H1 (cell line): ENCODE measurements at regions not wholly inside any gene's neighbourhood (a gene's known extent, or its start where the extent isn't known, plus 50 kb on each side); places are given as distances from the start of the nearest gene placed in this dataset.

ENCODE experiments used
- CTCF ChIA-PET: fragments of 300-600 bp; sonication (Branson Sonifier 250); formaldehyde crosslinking; loops from one replicate; lab custom pipeline; 2021; ENCODE audit not compliant: partially characterized antibody; lab: Charles Lee
- POLR2A ChIA-PET: fragments of 300-600 bp; sonication (Branson Sonifier 250); formaldehyde crosslinking; loops from one replicate; lab custom pipeline; 2021; ENCODE audit warnings: inconsistent platforms; ENCODE audit not compliant: partially characterized antibody; lab: Charles Lee
- DNase-seq, 2 experiments: peaks; one replicate each; pipeline versions ENCODE4 v3.0.0 to v3.0.0-alpha.2; 2010 to 2022; ENCODE audit warnings: low spot score in 2 of 2, low read depth in 1 of 2, mixed read lengths in 1 of 2
- FAIRE-seq: peaks from 2 replicates; lab custom pipeline; 2011; peaks lifted over from hg19 to GRCh38; lab: Jason Lieb, UNC
- H2AFZ ChIP-seq: 2 replicates; pipeline ENCODE4 v1.8.1; 2012; ENCODE audit warnings: low read length, inconsistent platforms
- H2AK5ac ChIP-seq: 2 replicates; pipeline ENCODE4 v1.6.1; 2013; ENCODE audit warnings: low read depth, low read length
- H2BK120ac ChIP-seq: replicated peaks from 2 replicates; pipeline ENCODE3; 2013; ENCODE audit warnings: low read depth, low read length, inconsistent platforms
- H2BK12ac ChIP-seq: 2 replicates; pipeline ENCODE4 v1.6.1; 2013; ENCODE audit warnings: low read depth, low read length
- H2BK15ac ChIP-seq: 2 replicates; pipeline ENCODE4 v1.6.1; 2013; ENCODE audit warnings: low read length
- H2BK20ac ChIP-seq: 2 replicates; pipeline ENCODE4 v1.6.1; 2013; ENCODE audit warnings: low read length
- H2BK5ac ChIP-seq: 2 replicates; pipeline ENCODE4 v1.6.1; 2013; ENCODE audit warnings: low read depth, low read length
- H3K14ac ChIP-seq: 2 replicates; pipeline ENCODE4 v1.6.1; 2013; ENCODE audit warnings: inconsistent platforms; ENCODE audit not compliant: insufficient read length
- H3K18ac ChIP-seq: 2 replicates; pipeline ENCODE4 v1.6.1; 2013; ENCODE audit warnings: low read length; ENCODE audit errors: extremely low read depth
- H3K23ac ChIP-seq: 2 replicates; pipeline ENCODE4 v1.6.1; 2013; ENCODE audit warnings: inconsistent platforms; ENCODE audit not compliant: insufficient read length
- H3K23me2 ChIP-seq: 2 replicates; pipeline ENCODE4 v1.6.1; 2013; ENCODE audit warnings: low read depth, low read length
- H3K27ac ChIP-seq: 2 replicates; pipeline ENCODE4 v1.6.1; 2011; ENCODE audit warnings: low read depth, low read length, inconsistent platforms
- H3K27me3 ChIP-seq, 4 experiments: replicated peaks in 1 of 4; 1 replicate in 1 of 4; 2 replicates in 3 of 4; pipeline versions ENCODE4 v1.6.1 to v1.8.1; 2011 to 2013; ENCODE audit warnings: low read length in 3 of 4, mild to moderate bottlenecking in 3 of 4, inconsistent platforms in 2 of 4, mixed read lengths in 2 of 4, moderate library complexity in 1 of 4; ENCODE audit not compliant: control insufficient read depth in 3 of 4, insufficient read depth in 3 of 4; ENCODE audit errors: extremely low read depth in 1 of 4
- H3K36me3 ChIP-seq, 4 experiments: 2 replicates each; pipeline versions ENCODE4 v1.6.1 to v1.8.1; 2011 to 2013; ENCODE audit warnings: mild to moderate bottlenecking in 4 of 4, low read length in 3 of 4, moderate library complexity in 2 of 4, control low read depth in 1 of 4, inconsistent platforms in 1 of 4; ENCODE audit not compliant: insufficient read depth in 4 of 4, control insufficient read depth in 2 of 4
- H3K4ac ChIP-seq: replicated peaks from 2 replicates; pipeline ENCODE3; 2013; ENCODE audit warnings: low read length, low read depth, mixed read lengths, inconsistent platforms; ENCODE audit not compliant: insufficient read length
- H3K4me1 ChIP-seq, 4 experiments: replicated peaks in 1 of 4; 1 replicate in 1 of 4; 2 replicates in 3 of 4; pipeline versions ENCODE4 v1.6.1 to v1.8.1; 2011 to 2013; ENCODE audit warnings: low read length in 3 of 4, inconsistent platforms in 2 of 4, mixed read lengths in 1 of 4; ENCODE audit not compliant: insufficient read depth in 4 of 4, control insufficient read depth in 3 of 4
- H3K4me2 ChIP-seq, 2 experiments: 2 replicates each; pipeline versions ENCODE4 v1.6.1 to v1.8.1; 2011 to 2013; ENCODE audit warnings: low read depth in 2 of 2, low read length in 2 of 2, control low read depth in 1 of 2, inconsistent platforms in 1 of 2, mild to moderate bottlenecking in 1 of 2; ENCODE audit not compliant: insufficient read depth in 1 of 2
- H3K4me3 ChIP-seq, 4 experiments: fragments of 200-600, 300-600 bp in 1 of 4; sonication (generic), shearing (Covaris generic), sonication (Bioruptor Twin) in 1 of 4; 2 replicates each; pipeline versions ENCODE4 v1.5.1 to v1.8.1; 2011 to 2016; ENCODE audit warnings: low read length in 4 of 4, low read depth in 3 of 4, control low read depth in 2 of 4, inconsistent platforms in 2 of 4, mild to moderate bottlenecking in 2 of 4, mixed read lengths in 1 of 4, moderate library complexity in 1 of 4; ENCODE audit not compliant: insufficient read depth in 2 of 4; ENCODE audit errors: extremely low read depth in 1 of 4
- H3K56ac ChIP-seq: replicated peaks from 2 replicates; pipeline ENCODE3; 2013; ENCODE audit warnings: low read depth, mild to moderate bottlenecking, mixed read lengths, low read length, inconsistent platforms; ENCODE audit not compliant: insufficient read length
- H3K79me1 ChIP-seq: 2 replicates; pipeline ENCODE4 v1.6.1; 2013; ENCODE audit warnings: low read depth, low read length, control low read depth
- H3K79me2 ChIP-seq, 2 experiments: 2 replicates each; pipeline versions ENCODE4 v1.6.1 to v1.8.1; 2012 to 2013; ENCODE audit warnings: low read length in 2 of 2, mild to moderate bottlenecking in 2 of 2, inconsistent platforms in 1 of 2; ENCODE audit not compliant: insufficient read depth in 2 of 2, control insufficient read depth in 1 of 2
- H3K9ac ChIP-seq, 4 experiments: replicated peaks in 1 of 4; 1 replicate in 1 of 4; 2 replicates in 3 of 4; pipeline versions ENCODE4 v1.6.1 to v1.8.1; 2011 to 2013; ENCODE audit warnings: low read depth in 3 of 4, low read length in 3 of 4, control low read depth in 2 of 4, mild to moderate bottlenecking in 2 of 4, moderate library complexity in 2 of 4, inconsistent platforms in 1 of 4; ENCODE audit errors: extremely low read depth in 1 of 4
- H3K9me3 ChIP-seq, 2 experiments: 2 replicates each; pipeline versions ENCODE4 v1.6.1 to v1.8.1; 2012 to 2013; ENCODE audit warnings: mild to moderate bottlenecking in 2 of 2, moderate library complexity in 2 of 2, control low read depth in 1 of 2, inconsistent platforms in 1 of 2, low read depth in 1 of 2, low read length in 1 of 2, mixed read lengths in 1 of 2; ENCODE audit not compliant: insufficient read depth in 2 of 2
- H4K20me1 ChIP-seq, 2 experiments: replicated peaks in 1 of 2; 2 replicates each; pipeline versions ENCODE3 to v1.8.1; 2011 to 2013; ENCODE audit warnings: inconsistent platforms in 2 of 2, low read length in 2 of 2, mild to moderate bottlenecking in 1 of 2; ENCODE audit not compliant: insufficient read depth in 2 of 2, control insufficient read depth in 1 of 2
- H4K5ac ChIP-seq: 2 replicates; pipeline ENCODE4 v1.6.1; 2013; ENCODE audit warnings: low read length, low read depth, mixed read lengths, inconsistent platforms; ENCODE audit not compliant: insufficient read length
- H4K8ac ChIP-seq: 2 replicates; pipeline ENCODE4 v1.8.0; 2013; ENCODE audit warnings: mild to moderate bottlenecking, moderate library complexity, low read length, inconsistent platforms; ENCODE audit not compliant: insufficient read depth; ENCODE audit errors: extremely low read depth
- H4K91ac ChIP-seq: replicated peaks from 2 replicates; pipeline ENCODE3; 2013; ENCODE audit warnings: low read length, mixed read lengths, inconsistent platforms; ENCODE audit not compliant: insufficient read length
- CHD1 ChIP-seq: IDR thresholded peaks from 2 replicates; pipeline ENCODE4 v1.6.1; 2012; ENCODE audit warnings: low read depth, low read length, improper control_type of control experiment
- POLR2AphosphoS5 ChIP-seq: IDR thresholded peaks from 2 replicates; pipeline ENCODE4 v1.6.1; 2011; ENCODE audit warnings: low read depth, low read length
- RFX5 ChIP-seq: IDR thresholded peaks from 2 replicates; pipeline ENCODE4 v1.6.1; 2011; ENCODE audit warnings: low read depth, low read length, improper control_type of control experiment, borderline replicate concordance
- WGBS, 2 experiments: shearing (Covaris generic) in 1 of 2; methylation state at CpG; one replicate each; pipeline versions ENCODE4 v1.1.6 to v1.1.7; 2013 to 2015; ENCODE audit warnings: low lambda C conversion rate in 2 of 2, mixed read lengths in 2 of 2, inconsistent platforms in 1 of 2, low coverage in 1 of 2, missing lambda C conversion rate in 1 of 2; ENCODE audit not compliant: insufficient replicate concordance in 2 of 2, insufficient coverage in 1 of 2, insufficient read length in 1 of 2; ENCODE audit errors: extremely low coverage in 1 of 2, missing lambda C conversion rate in 1 of 2; 5-methylcytosine and 5-hydroxymethylcytosine counted together

DNA sequence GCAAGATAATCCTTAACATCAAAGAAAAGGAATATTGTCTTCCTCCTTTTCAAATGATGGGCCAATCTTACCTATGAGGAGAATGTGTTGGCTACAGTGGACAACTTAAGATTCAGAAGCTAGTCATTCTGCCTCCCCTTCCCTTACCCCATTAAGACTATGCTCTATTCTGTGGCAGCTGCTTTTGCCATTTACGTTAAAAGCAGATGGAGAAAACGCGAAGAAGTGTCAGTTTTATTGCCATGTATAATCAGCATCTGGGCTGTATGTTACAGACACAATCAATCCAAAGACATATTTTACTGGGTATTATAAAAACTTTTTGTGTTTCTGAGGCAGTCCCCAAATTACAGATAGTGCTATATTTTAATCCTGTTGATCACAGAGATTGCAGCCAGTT, 196.1 kb upstream of the PACRGL start:
- H3K79me1 ChIP-seq, result no peaks in the 10 kb centered on the region
- H3K4me2 ChIP-seq, result no peak overlapping the region
- no peak overlapping the region for H4K8ac ChIP-seq
- no peaks in the 10 kb centered on the region for H3K23me2 ChIP-seq
- H4K91ac ChIP-seq, result no peak overlapping the region
- no peak overlapping the region for H3K18ac ChIP-seq
- no peaks in the 10 kb centered on the region for H3K79me2 ChIP-seq
- H3K27me3 ChIP-seq, result peaks cover 0 to 1% (median 0%) of the 10 kb centered on the region in 4 experiments; a peak in 1 of 7 replicates
- 82% methylated on average over 3 of the region's 3 CpGs; no CpG with 5 or more reads in 1 of the 2 experiments for WGBS, 2 experiments
- FAIRE-seq (no peak), DNase-seq (no peak)
- H3K36me3 ChIP-seq, result no peaks in the 10 kb centered on the region
- H2AK5ac ChIP-seq, result no peak overlapping the region
- H2BK120ac ChIP-seq, result no peak overlapping the region
- POLR2A ChIA-PET, result no interaction called here
- no peak overlapping the region for H3K4me3 ChIP-seq
- H3K56ac ChIP-seq, result no peak overlapping the region
- CTCF ChIA-PET, result interaction anchor here (0.9 to 1.1 kb wide), 2 partner anchors 41 to 72 kb away, joined by 3 read pairs; no protein-coding TSS in a partner anchor
- H3K4ac ChIP-seq, result no peak overlapping the region
- TF ChIP-seq POLR2AphosphoS5 (no peak), RFX5 (no peak), CHD1 (no peak)
- H3K4me1 ChIP-seq, result no peaks in the 10 kb centered on the region
- H3K27ac ChIP-seq, result no peak overlapping the region
- H2BK20ac ChIP-seq, result no peak overlapping the region
- no peak overlapping the region for H4K5ac ChIP-seq
- no peak overlapping the region for H3K23ac ChIP-seq
- no peak overlapping the region for H2BK5ac ChIP-seq
- H3K9me3 ChIP-seq, result no peaks in the 10 kb centered on the region
- H3K14ac ChIP-seq, result no peak overlapping the region
- H2AFZ ChIP-seq, result no peak overlapping the region
- no peak overlapping the region for H2BK12ac ChIP-seq
- H2BK15ac ChIP-seq, result no peak overlapping the region
- H3K9ac ChIP-seq, result no peak overlapping the region
- no peaks in the 10 kb centered on the region for H4K20me1 ChIP-seq
